Activated CD8-positive, alpha-beta memory T cell treated with anti-CD3 and anti-CD28 coated beads for 48 hours (primary cell): ENCODE measurements at regions not wholly inside any gene's neighbourhood (a gene's known extent, or its start where the extent isn't known, plus 50 kb on each side); places are given as distances from the start of the nearest gene placed in this dataset.
"Not testable (repeated sequence)": the region's sequence is repeated elsewhere in the genome, so short reads cannot be mapped to it uniquely, and the experiment has no call there.

Experiments used
- DNase-seq, 3 experiments: peaks; one replicate each; pipeline ENCODE4 v3.0.0-alpha.2; 2020; ENCODE audit warnings: low read depth in 2 of 3, low spot score in 2 of 3

- no peak for DNase-seq
These were observed 284.1 kb downstream of the BMP4 start for GRCh38 chr14:53672526-53672925.

- DNase-seq = no peak
These were observed 285.9 kb downstream of the BMP4 start for GRCh38 chr14:53670701-53671100.

- DNase-seq = no peak
These were observed 287.7 kb downstream of the BMP4 start for GRCh38 chr14:53668897-53669296.

- DNase-seq = no peak
These were observed 292.9 kb downstream of the BMP4 start for GRCh38 chr14:53663709-53664108.

GRCh38 chr14:53655080-53655785 is 301.4 kb downstream of the BMP4 start:
- DNase-seq = no peak

GRCh38 chr14:53652068-53652467 is 304.6 kb downstream of the BMP4 start:
- DNase-seq = no peak

GRCh38 chr14:53651096-53651740 is 305.4 kb downstream of the BMP4 start:
- DNase-seq = no peak

GRCh38 chr14:53646925-53647324 is 309.7 kb downstream of the BMP4 start:
- DNase-seq = no peak

GRCh38 chr14:53640695-53641094 is 315.9 kb downstream of the BMP4 start:
- DNase-seq = no peak

- DNase-seq = no peak
These were observed 317.7 kb downstream of the BMP4 start for GRCh38 chr14:53638966-53639365.

- DNase-seq = no peak
These were observed 321.8 kb downstream of the BMP4 start for GRCh38 chr14:53634793-53635192.

GRCh38 chr14:53630336-53630735 is 326.3 kb downstream of the BMP4 start:
- no peak for DNase-seq

- DNase-seq = no peak
These were observed 327.7 kb downstream of the BMP4 start for GRCh38 chr14:53628732-53629430.

- no peak for DNase-seq
These were observed 328.4 kb downstream of the BMP4 start for GRCh38 chr14:53628261-53628660.

GRCh38 chr14:53626761-53627160 is 329.9 kb downstream of the BMP4 start:
- no peak for DNase-seq

GRCh38 chr14:53622447-53622846 is 334.2 kb downstream of the BMP4 start:
- DNase-seq = no peak

- no peak for DNase-seq
These were observed 334.7 kb downstream of the BMP4 start for GRCh38 chr14:53621921-53622320.

GRCh38 chr14:53621433-53621832 is 335.2 kb downstream of the BMP4 start:
- no peak for DNase-seq

GRCh38 chr14:53620890-53621289 is 335.7 kb downstream of the BMP4 start:
- DNase-seq = no peak

- no peak for DNase-seq
These were observed 336.3 kb downstream of the BMP4 start for GRCh38 chr14:53620317-53620716.

- no peak for DNase-seq
These were observed 336.9 kb downstream of the BMP4 start for GRCh38 chr14:53619691-53620231.

GRCh38 chr14:53616536-53616935 is 340.1 kb downstream of the BMP4 start:
- not testable (repeated sequence) for DNase-seq
